ENCODE measurements at regions not wholly inside any gene's neighbourhood (a gene's known extent, or its start where the extent isn't known, plus 50 kb on each side); places are given as distances from the start of the nearest gene placed in this dataset.

DNA sequence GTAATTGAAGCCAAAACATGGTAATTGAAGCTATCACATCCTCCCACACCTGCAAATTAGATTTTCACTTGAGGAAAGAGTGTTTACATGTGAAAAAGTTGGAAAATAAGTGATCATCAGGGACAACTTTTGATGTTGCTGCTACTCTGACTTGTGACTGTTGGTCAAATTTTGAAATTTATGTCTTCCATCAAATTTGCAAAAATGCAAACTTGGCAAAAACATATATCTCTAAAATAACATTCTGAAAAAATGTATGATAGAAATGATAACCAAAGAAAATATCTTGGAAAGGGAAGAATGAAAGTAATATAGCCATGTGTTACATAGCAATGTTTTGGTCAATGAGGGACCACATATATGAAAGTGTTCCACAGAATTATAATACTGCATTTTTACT lies 703.9 kb upstream of the SEMA6D start:
- ATAC-seq: no peak
- ChIA-PET POLR2A (ENCODE audit: unreplicated experiment) (no interaction called here), CTCF (no interaction called here)
- Histone ChIP-seq H3K9ac (ENCODE audit: low read length) (no peak overlapping the region), H3K27ac (ENCODE audit: low read length) (no peak overlapping the region), H3K4me2 (ENCODE audit: low read length) (no peak overlapping the region), H3K36me3 (ENCODE audit: low read depth, low read length) (no peaks in the 10 kb centered on the region), H3K27me3 (ENCODE audit: low read length) (no peaks in the 10 kb centered on the region), H4K20me1 (ENCODE audit: low read length) (no peaks in the 10 kb centered on the region), H3K9me3 (ENCODE audit: low read length) (no peaks in the 10 kb centered on the region), H3K4me1 (ENCODE audit: insufficient read depth, low read length) (no peaks in the 10 kb centered on the region), H3K79me2 (ENCODE audit: low read length) (no peaks in the 10 kb centered on the region), H2AFZ (ENCODE audit: low read length) (no peak overlapping the region), H3F3A (ENCODE audit: low read length, unreplicated experiment) (no peaks in the 10 kb centered on the region), H3K9me2 (replicated peaks; ENCODE audit: low read length) (no peaks in the 10 kb centered on the region), H3K4me3 (ENCODE audit: low read length) (no peak overlapping the region)
- no peak for TF ChIP-seq EZH2 (IDR thresholded peaks at IDR 0.05; ENCODE audit: low read length, unreplicated experiment)
- no TSS peak for BruUV-seq (replicated peaks)
- intact Hi-C loops (cut with micrococcal nuclease): no loop called here
- DNase-seq: no peak

DNA sequence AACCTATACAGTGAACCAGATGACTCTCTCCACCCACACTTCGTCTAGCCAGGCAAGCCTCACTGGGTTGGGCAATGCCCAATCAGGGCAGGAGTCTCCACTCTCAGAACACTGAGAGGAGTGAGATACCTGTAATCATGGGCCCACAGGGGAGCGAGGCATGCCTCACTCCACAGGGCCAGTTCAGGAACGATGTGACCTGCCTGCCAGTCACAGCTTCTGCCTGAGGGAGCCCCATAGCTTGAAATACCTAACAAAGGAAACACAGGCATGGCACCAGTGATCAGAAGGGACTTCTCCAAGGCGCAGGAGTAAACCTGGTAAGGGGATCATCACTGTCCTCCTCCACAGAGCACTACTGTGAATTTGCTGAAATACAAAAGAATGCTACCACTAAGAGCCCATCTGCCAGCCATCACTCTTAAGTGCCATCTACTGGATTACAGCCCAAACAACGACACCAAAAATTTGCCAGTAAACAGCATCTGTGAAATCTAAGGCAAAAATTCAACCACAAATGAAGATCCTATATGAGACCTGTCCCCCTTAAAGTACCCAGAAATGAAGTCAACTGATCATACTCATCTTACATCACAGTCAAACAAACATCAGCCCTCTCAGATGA lies 689.9 kb upstream of the SEMA6D start:
- no peak overlapping the region for H3K9ac ChIP-seq (ENCODE audit: low read length)
- no peaks in the 10 kb centered on the region for H3K9me3 ChIP-seq (ENCODE audit: low read length)
- no peak overlapping the region for H3K4me3 ChIP-seq (ENCODE audit: low read length)
- H3K4me2 ChIP-seq (ENCODE audit: low read length): no peak overlapping the region
- H3K27me3 ChIP-seq (ENCODE audit: low read length): no peaks in the 10 kb centered on the region
- no peaks in the 10 kb centered on the region for H4K20me1 ChIP-seq (ENCODE audit: low read length)
- no peak overlapping the region for H3K27ac ChIP-seq (ENCODE audit: low read length)
- no TSS peak for BruUV-seq (replicated peaks)
- no peaks in the 10 kb centered on the region for H3K9me2 ChIP-seq (replicated peaks; ENCODE audit: low read length)
- H3K4me1 ChIP-seq (ENCODE audit: insufficient read depth, low read length): no peaks in the 10 kb centered on the region
- ATAC-seq: no peak
- ChIA-PET POLR2A (ENCODE audit: unreplicated experiment) (no interaction called here), CTCF (no interaction called here)
- intact Hi-C loops (cut with micrococcal nuclease): no loop called here
- H2AFZ ChIP-seq (ENCODE audit: low read length): no peak overlapping the region
- no peaks in the 10 kb centered on the region for H3K79me2 ChIP-seq (ENCODE audit: low read length)
- no peaks in the 10 kb centered on the region for H3F3A ChIP-seq (ENCODE audit: low read length, unreplicated experiment)
- DNase-seq: no peak
- no peaks in the 10 kb centered on the region for H3K36me3 ChIP-seq (ENCODE audit: low read depth, low read length)
- TF ChIP-seq EZH2phosphoT487 (IDR thresholded peaks at IDR 0.05; ENCODE audit: borderline replicate concordance, low read length): no peak
- TF ChIP-seq, protein P1, sequence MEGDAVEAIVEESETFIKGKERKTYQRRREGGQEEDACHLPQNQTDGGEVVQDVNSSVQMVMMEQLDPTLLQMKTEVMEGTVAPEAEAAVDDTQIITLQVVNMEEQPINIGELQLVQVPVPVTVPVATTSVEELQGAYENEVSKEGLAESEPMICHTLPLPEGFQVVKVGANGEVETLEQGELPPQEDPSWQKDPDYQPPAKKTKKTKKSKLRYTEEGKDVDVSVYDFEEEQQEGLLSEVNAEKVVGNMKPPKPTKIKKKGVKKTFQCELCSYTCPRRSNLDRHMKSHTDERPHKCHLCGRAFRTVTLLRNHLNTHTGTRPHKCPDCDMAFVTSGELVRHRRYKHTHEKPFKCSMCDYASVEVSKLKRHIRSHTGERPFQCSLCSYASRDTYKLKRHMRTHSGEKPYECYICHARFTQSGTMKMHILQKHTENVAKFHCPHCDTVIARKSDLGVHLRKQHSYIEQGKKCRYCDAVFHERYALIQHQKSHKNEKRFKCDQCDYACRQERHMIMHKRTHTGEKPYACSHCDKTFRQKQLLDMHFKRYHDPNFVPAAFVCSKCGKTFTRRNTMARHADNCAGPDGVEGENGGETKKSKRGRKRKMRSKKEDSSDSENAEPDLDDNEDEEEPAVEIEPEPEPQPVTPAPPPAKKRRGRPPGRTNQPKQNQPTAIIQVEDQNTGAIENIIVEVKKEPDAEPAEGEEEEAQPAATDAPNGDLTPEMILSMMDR (conservative IDR thresholded peaks at IDR 0.05; ENCODE audit: low read depth, low read length): peak; percentile 33; the same call in 1 of the 2 replicates

DNA sequence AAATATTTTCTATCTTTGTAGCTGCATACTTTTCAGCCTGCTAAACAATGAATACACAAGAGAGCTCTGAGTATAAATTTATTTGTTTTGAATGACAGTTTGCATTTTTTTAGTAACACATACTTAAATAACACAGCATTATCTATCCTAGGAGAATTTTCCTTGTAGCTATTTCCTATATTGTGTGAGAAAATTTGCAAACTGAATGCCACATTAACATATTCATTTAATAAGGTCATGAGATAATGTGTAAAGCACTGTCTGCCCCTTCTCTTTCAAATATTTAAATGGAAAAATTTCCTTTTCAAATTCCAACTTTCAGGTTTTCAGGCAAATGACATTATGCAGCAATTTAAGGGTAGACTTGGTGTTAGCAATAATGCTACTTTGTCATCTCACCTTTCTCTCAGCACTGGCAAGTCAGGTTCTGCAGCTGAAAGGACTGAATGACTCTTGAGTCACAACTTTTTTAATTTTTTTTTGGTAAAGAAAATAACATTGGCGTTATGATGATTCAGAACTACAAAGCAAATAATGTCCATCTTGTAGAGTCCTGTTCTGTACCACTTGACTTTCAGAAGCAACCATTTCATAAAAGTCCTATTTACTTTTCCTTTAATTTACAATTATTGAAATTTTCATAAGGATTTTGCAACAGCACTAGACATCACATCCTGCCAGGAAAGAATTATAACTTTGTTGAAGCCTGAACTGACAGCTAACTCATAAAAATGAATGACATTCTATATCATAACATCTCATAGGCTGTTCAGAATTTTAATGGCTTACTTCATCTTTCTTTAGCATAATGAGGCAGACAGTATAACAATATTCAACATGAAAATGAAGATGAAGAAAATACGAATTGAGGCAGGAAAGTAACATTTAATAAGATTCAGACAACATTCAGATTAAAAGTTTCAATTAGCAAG lies 681.6 kb upstream of the SEMA6D start:
- no peaks in the 10 kb centered on the region for H3K36me3 ChIP-seq (ENCODE audit: low read depth, low read length)
- ATAC-seq (no peak), DNase-seq (peak; percentile 7)
- no peaks in the 10 kb centered on the region for H3K9me2 ChIP-seq (replicated peaks; ENCODE audit: low read length)
- no peaks in the 10 kb centered on the region for H3K27me3 ChIP-seq (ENCODE audit: low read length)
- H3K4me1 ChIP-seq (ENCODE audit: insufficient read depth, low read length): no peaks in the 10 kb centered on the region
- no peaks in the 10 kb centered on the region for H4K20me1 ChIP-seq (ENCODE audit: low read length)
- ChIA-PET CTCF (no interaction called here), POLR2A (ENCODE audit: unreplicated experiment) (no interaction called here)
- no peaks in the 10 kb centered on the region for H3F3A ChIP-seq (ENCODE audit: low read length, unreplicated experiment)
- no TSS peak for BruUV-seq (replicated peaks)
- H3K9me3 ChIP-seq (ENCODE audit: low read length): no peaks in the 10 kb centered on the region
- no peak overlapping the region for H2AFZ ChIP-seq (ENCODE audit: low read length)
- H3K4me3 ChIP-seq (ENCODE audit: low read length): no peak overlapping the region
- no peak overlapping the region for H3K27ac ChIP-seq (ENCODE audit: low read length)
- H3K9ac ChIP-seq (ENCODE audit: low read length): no peak overlapping the region
- intact Hi-C loops (cut with micrococcal nuclease): no loop called here
- no peak overlapping the region for H3K4me2 ChIP-seq (ENCODE audit: low read length)
- no peaks in the 10 kb centered on the region for H3K79me2 ChIP-seq (ENCODE audit: low read length)
- TF ChIP-seq EZH2phosphoT487 (IDR thresholded peaks at IDR 0.05; ENCODE audit: borderline replicate concordance, low read length): no peak
- TF ChIP-seq, protein P1 (conservative IDR thresholded peaks at IDR 0.05; ENCODE audit: low read depth, low read length): no peak
- TF ChIP-seq EZH2 (IDR thresholded peaks at IDR 0.05; ENCODE audit: low read length, unreplicated experiment): no peak

All from PC-3 (cell line).